ENCODE measurements at regions not wholly inside any gene's neighbourhood (a gene's known extent, or its start where the extent isn't known, plus 50 kb on each side); places are given as distances from the start of the nearest gene placed in this dataset.
A peak's percentile ranks its signal among the peaks of the same experiment; 100 is the strongest.

DNA sequence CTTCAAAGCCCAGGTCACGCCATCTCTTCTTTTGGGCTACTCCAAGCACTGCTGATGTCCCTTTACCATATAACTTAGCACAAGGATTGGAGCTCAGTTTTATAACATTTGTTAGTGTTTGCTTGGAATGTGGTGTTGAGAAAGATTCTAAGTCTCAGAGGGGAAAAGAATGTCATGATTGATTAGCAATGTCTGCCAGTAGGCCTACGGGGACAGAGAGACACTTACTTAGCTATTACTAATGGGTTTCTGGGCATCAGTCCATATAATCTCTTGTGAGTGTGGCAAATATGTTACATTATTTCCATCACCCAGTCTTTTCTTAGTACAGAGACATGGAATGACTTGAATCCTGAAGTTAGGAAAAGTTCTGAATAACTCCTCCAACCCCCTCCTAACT is 75.4 kb upstream of the FSHB start:
- DNase-seq (ENCODE audit: low read depth, low spot score) = no peak

- no peak for DNase-seq (ENCODE audit: low read depth, low spot score)
These were observed 71.3 kb upstream of the FSHB start for GRCh38 chr11:30159546-30159945.

- no peak for DNase-seq (ENCODE audit: low read depth, low spot score)
These were observed 65.2 kb upstream of the FSHB start for GRCh38 chr11:30165652-30166051.

DNA sequence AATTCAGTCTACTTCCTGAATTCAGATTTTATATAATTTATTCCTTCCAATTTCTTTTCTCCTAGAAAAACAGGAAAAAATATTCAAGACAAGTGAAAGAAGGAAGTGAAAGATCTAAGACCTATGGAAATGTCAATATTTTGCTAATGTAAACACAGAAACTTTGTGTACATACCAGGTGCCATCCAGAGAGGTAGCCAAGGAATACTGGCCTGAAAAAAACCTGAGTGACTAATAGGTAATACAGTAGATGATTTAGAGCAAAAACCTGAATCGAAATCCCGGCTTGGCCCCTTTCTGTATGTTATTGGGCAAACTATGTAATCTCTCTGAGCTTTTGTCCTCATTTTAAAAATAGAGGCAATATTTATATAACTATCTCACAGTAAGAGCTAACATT is 59.2 kb upstream of the FSHB start:
- DNase-seq (ENCODE audit: low read depth, low spot score) = no peak

GRCh38 chr11:30172158-30172557 is 58.7 kb upstream of the FSHB start:
- no peak for DNase-seq (ENCODE audit: low read depth, low spot score)

GRCh38 chr11:30172883-30173311 is 57.9 kb upstream of the FSHB start:
- peak; percentile 11 for DNase-seq (ENCODE audit: low read depth, low spot score)

- DNase-seq (ENCODE audit: low read depth, low spot score) = no peak
These were observed 56.4 kb upstream of the FSHB start for GRCh38 chr11:30174265-30175020.
